Endodermal cell (in vitro differentiated cells): ENCODE measurements at regions not wholly inside any gene's neighbourhood (a gene's known extent, or its start where the extent isn't known, plus 50 kb on each side); places are given as distances from the start of the nearest gene placed in this dataset.

Experiments used
- DNase-seq: peaks from one replicate; pipeline ENCODE4 v3.0.0-alpha.2; 2017
- H3K27ac ChIP-seq: 2 replicates; pipeline ENCODE4 v1.5.1; 2013; ENCODE audit warnings: mild to moderate bottlenecking, low read depth, low read length, moderate library complexity
- H3K27me3 ChIP-seq: 2 replicates; pipeline ENCODE4 v1.6.1; 2013; ENCODE audit warnings: mild to moderate bottlenecking, low read length, moderate library complexity; ENCODE audit not compliant: insufficient read depth, control insufficient read depth, poor library complexity, severe bottlenecking
- H3K36me3 ChIP-seq: 2 replicates; pipeline ENCODE4 v1.7.0; 2013; ENCODE audit warnings: mild to moderate bottlenecking, low read length, moderate library complexity; ENCODE audit not compliant: control insufficient read depth, insufficient read depth
- H3K4me1 ChIP-seq: one replicate; pipeline ENCODE4 v1.7.0; 2013; ENCODE audit warnings: low read length; ENCODE audit not compliant: control insufficient read depth, insufficient read depth
- H3K4me3 ChIP-seq: 2 replicates; pipeline ENCODE4 v1.5.1; 2013; ENCODE audit warnings: mild to moderate bottlenecking, low read length, moderate library complexity
- H3K9ac ChIP-seq: 2 replicates; pipeline ENCODE4 v1.6.1; 2013; ENCODE audit warnings: mild to moderate bottlenecking, low read length, moderate library complexity; ENCODE audit not compliant: poor library complexity, severe bottlenecking; ENCODE audit errors: extremely low read depth
- H3K9me3 ChIP-seq: 2 replicates; pipeline ENCODE4 v1.6.1; 2013; ENCODE audit warnings: mild to moderate bottlenecking, low read length, moderate library complexity; ENCODE audit not compliant: control insufficient read depth
- H3K27ac Mint-ChIP-seq: 2 replicates; pipeline ENCODE4 v1.8.0; 2020; ENCODE audit warnings: mixed read lengths
- H3K27me3 Mint-ChIP-seq: 2 replicates; pipeline ENCODE4 v1.8.0; 2021; ENCODE audit warnings: mild to moderate bottlenecking, mixed read lengths; ENCODE audit not compliant: insufficient read depth
- H3K36me3 Mint-ChIP-seq: 2 replicates; pipeline ENCODE4 v1.8.0; 2020; ENCODE audit warnings: low read depth, mixed read lengths
- H3K4me1 Mint-ChIP-seq: 2 replicates; pipeline ENCODE4 v1.8.0; 2020; ENCODE audit warnings: mixed read lengths
- H3K4me3 Mint-ChIP-seq: 2 replicates; pipeline ENCODE4 v1.8.0; 2020; ENCODE audit warnings: mild to moderate bottlenecking, moderate library complexity, mixed read lengths
- H3K9me3 Mint-ChIP-seq: 2 replicates; pipeline ENCODE4 v1.8.0; 2020; ENCODE audit warnings: mild to moderate bottlenecking, mixed read lengths
- CTCF ChIP-seq: fragments of 200-600 bp; sonication (generic); conservative IDR thresholded peaks from 2 replicates; pipeline ENCODE4 v1.5.0; 2021; ENCODE audit warnings: antibody characterized with exemption, mild to moderate bottlenecking
- WGBS, 2 experiments: methylation state at CpG; one replicate each; pipeline versions ENCODE4 v1.1.5 to v1.1.7; 2013; ENCODE audit warnings: missing lambda C conversion rate in 2 of 2, mixed read lengths in 1 of 2; ENCODE audit not compliant: insufficient coverage in 1 of 2, insufficient read length in 1 of 2; 5-methylcytosine and 5-hydroxymethylcytosine counted together

- H3K4me1 Mint-ChIP-seq: no peaks in the 10 kb centered on the region
- H3K36me3 Mint-ChIP-seq: no peaks in the 10 kb centered on the region
- peaks cover 2% of the 10 kb centered on the region for H3K9me3 Mint-ChIP-seq
- Histone ChIP-seq H3K4me3 (no peak overlapping the region), H3K9ac (no peak overlapping the region), H3K27ac (peak overlapping the region; percentile 36), H3K27me3 (no peaks in the 10 kb centered on the region), H3K9me3 (no peaks in the 10 kb centered on the region), H3K4me1 (no peaks in the 10 kb centered on the region), H3K36me3 (no peaks in the 10 kb centered on the region)
- no peaks in the 10 kb centered on the region for H3K27me3 Mint-ChIP-seq
- 97 to 100% methylated on average over 2 of the region's 2 CpGs for WGBS, 2 experiments
- DNase-seq: no peak
- H3K27ac Mint-ChIP-seq: no peak overlapping the region
- TF ChIP-seq CTCF: no peak
- no peak overlapping the region for H3K4me3 Mint-ChIP-seq
Measured at GRCh38 chr16:51312363-51313150, 161.5 kb upstream of the SALL1 start.

DNA sequence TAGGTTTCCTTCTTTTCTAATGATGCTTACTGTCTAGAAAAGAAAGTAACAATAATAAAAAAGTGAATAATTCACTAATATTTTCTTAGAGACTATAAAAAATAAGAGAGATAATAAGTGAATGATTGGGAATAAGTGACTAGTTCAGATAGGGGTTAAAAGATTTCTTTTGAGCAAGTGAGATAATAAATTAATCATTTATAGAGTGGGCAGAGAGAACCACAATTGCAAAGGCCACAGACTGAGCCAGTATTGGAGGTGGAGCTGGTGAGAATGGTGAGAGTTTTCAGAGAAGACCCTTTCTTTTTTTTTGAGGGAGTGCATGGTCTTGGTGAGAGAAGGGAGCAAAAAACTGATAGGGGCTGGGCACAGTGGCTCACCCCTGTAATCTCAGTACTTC lies 159.1 kb upstream of the SALL1 start:
- Mint-ChIP-seq H3K9me3 (peaks cover 2% of the 10 kb centered on the region), H3K4me1 (peaks cover 11% of the 10 kb centered on the region), H3K27me3 (no peaks in the 10 kb centered on the region)

GRCh38 chr16:51306886-51307595 lies 156.0 kb upstream of the SALL1 start:
- Histone ChIP-seq H3K27ac (no peak overlapping the region), H3K9me3 (no peaks in the 10 kb centered on the region), H3K36me3 (no peaks in the 10 kb centered on the region), H3K27me3 (no peaks in the 10 kb centered on the region), H3K9ac (no peak overlapping the region), H3K4me1 (no peaks in the 10 kb centered on the region), H3K4me3 (no peak overlapping the region)
- Mint-ChIP-seq H3K4me1 (peaks cover 14% of the 10 kb centered on the region), H3K36me3 (no peaks in the 10 kb centered on the region), H3K27me3 (no peaks in the 10 kb centered on the region), H3K4me3 (no peak overlapping the region), H3K27ac (no peak overlapping the region), H3K9me3 (no peaks in the 10 kb centered on the region)
- TF ChIP-seq CTCF: no peak
- WGBS, 2 experiments: 86 to 91% methylated on average over 2 to 4 of the region's 4 CpGs
- no peak for DNase-seq

More for the DNA sequence above, 159.1 kb upstream of the SALL1 start:
- Histone ChIP-seq H3K9ac (no peak overlapping the region), H3K36me3 (no peaks in the 10 kb centered on the region), H3K4me1 (no peaks in the 10 kb centered on the region), H3K9me3 (no peaks in the 10 kb centered on the region), H3K27me3 (no peaks in the 10 kb centered on the region), H3K4me3 (no peak overlapping the region), H3K27ac (no peak overlapping the region)
- no peak overlapping the region for H3K27ac Mint-ChIP-seq
- DNase-seq: no peak
- no peak for TF ChIP-seq CTCF
- H3K36me3 Mint-ChIP-seq: no peaks in the 10 kb centered on the region
- H3K4me3 Mint-ChIP-seq: no peak overlapping the region
